ENCODE measurements at regions not wholly inside any gene's neighbourhood (a gene's known extent, or its start where the extent isn't known, plus 50 kb on each side); places are given as distances from the start of the nearest gene placed in this dataset.

DNA sequence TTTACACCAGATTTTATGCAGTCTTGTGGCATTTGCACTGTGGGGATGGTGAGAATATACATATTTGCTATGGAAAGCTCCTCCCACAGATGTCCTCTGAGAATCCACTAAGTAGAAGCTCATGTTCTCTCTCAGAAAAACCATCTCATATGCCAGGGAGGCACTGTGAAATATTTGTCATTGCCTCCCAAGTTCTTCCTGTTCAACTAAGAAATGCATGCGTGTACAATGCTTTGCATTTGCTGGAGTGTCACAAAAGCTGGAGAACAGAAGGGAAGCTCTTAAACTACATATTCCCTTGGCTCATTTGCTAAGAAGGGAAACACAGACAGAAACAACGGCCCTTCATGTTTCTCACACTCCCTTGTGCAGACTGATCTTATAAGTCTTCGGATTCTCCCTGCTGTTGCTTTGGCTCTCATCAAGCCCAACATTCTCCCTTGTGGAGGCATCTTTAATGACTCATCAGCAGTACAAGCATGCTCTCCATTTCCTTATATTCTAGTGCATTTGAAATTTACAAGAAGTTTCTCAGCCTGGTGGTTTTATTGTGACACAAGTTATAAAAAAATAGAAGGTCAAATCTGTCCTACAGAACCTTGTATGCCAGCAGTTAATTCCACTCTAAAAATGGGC lies 220.6 kb downstream of the TRIM36 start:
- ChIA-PET CTCF (no interaction called here), POLR2A (ENCODE audit: low non-redundant PET) (no interaction called here)
- TF ChIP-seq, protein P1, sequence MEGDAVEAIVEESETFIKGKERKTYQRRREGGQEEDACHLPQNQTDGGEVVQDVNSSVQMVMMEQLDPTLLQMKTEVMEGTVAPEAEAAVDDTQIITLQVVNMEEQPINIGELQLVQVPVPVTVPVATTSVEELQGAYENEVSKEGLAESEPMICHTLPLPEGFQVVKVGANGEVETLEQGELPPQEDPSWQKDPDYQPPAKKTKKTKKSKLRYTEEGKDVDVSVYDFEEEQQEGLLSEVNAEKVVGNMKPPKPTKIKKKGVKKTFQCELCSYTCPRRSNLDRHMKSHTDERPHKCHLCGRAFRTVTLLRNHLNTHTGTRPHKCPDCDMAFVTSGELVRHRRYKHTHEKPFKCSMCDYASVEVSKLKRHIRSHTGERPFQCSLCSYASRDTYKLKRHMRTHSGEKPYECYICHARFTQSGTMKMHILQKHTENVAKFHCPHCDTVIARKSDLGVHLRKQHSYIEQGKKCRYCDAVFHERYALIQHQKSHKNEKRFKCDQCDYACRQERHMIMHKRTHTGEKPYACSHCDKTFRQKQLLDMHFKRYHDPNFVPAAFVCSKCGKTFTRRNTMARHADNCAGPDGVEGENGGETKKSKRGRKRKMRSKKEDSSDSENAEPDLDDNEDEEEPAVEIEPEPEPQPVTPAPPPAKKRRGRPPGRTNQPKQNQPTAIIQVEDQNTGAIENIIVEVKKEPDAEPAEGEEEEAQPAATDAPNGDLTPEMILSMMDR (conservative IDR thresholded peaks at IDR 0.05; ENCODE audit: low read depth): no peak
- DNase-seq (ENCODE audit: low spot score): no peak
- H3K27ac ChIP-seq: no peak overlapping the region

GRCh38 chr5:114948363-114948762 lies 221.3 kb downstream of the TRIM36 start:
- POLR2A ChIA-PET (ENCODE audit: low non-redundant PET): no interaction called here
- CTCF ChIA-PET: no interaction called here
- no peak overlapping the region for H3K27ac ChIP-seq
- DNase-seq (ENCODE audit: low spot score): no peak
- TF ChIP-seq, protein P1 (conservative IDR thresholded peaks at IDR 0.05; ENCODE audit: low read depth): no peak

- TF ChIP-seq, protein P1 (conservative IDR thresholded peaks at IDR 0.05; ENCODE audit: low read depth): no peak
- no peak for DNase-seq (ENCODE audit: low spot score)
- POLR2A ChIA-PET (ENCODE audit: low non-redundant PET): no interaction called here
- CTCF ChIA-PET: interaction anchor here (0.6 kb wide), 1 partner anchor 369 kb away, joined by 3 read pairs; no protein-coding TSS in a partner anchor
- no peak overlapping the region for H3K27ac ChIP-seq
These were observed 229.0 kb downstream of the TRIM36 start for GRCh38 chr5:114940709-114941108.

DNA sequence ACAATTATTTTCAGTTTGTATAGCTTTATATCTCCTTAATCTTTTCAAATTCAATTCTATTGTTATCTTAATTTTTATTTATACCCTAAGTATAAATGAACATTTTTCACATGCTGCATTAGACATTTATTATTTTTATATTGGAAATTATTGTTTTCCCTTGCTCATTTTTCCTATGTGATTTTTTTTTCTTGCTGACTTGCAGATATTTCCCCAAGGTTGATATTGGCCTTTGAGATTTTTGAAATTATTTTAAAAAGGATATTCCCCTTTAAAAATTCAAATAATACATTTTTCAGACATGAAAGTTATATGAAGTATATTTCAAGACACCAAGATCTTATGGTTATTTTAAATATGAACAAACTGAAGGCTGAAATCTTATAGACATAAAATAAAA lies 234.2 kb downstream of the TRIM36 start:
- ChIA-PET CTCF (interaction anchor here (0.6 kb wide), 1 partner anchor 1299 kb away, joined by 4 read pairs; no protein-coding TSS in a partner anchor), POLR2A (ENCODE audit: low non-redundant PET) (no interaction called here)
- no peak for DNase-seq (ENCODE audit: low spot score)
- no peak overlapping the region for H3K27ac ChIP-seq
- TF ChIP-seq, protein P1 (conservative IDR thresholded peaks at IDR 0.05; ENCODE audit: low read depth): no peak

- CTCF ChIA-PET: no interaction called here
- TF ChIP-seq, protein P1 (conservative IDR thresholded peaks at IDR 0.05; ENCODE audit: low read depth): no peak
- no peak for DNase-seq (ENCODE audit: low spot score)
- POLR2A ChIA-PET (ENCODE audit: low non-redundant PET): no interaction called here
- no peak overlapping the region for H3K27ac ChIP-seq
These were observed 240.9 kb downstream of the TRIM36 start for GRCh38 chr5:114928644-114929462.

GRCh38 chr5:114924769-114925168 lies 244.9 kb downstream of the TRIM36 start:
- TF ChIP-seq, protein P1 (conservative IDR thresholded peaks at IDR 0.05; ENCODE audit: low read depth): no peak
- CTCF ChIA-PET: no interaction called here
- no peak for DNase-seq (ENCODE audit: low spot score)
- POLR2A ChIA-PET (ENCODE audit: low non-redundant PET): no interaction called here
- H3K27ac ChIP-seq: no peak overlapping the region
